ENCODE measurements at regions not wholly inside any gene's neighbourhood (a gene's known extent, or its start where the extent isn't known, plus 50 kb on each side); places are given as distances from the start of the nearest gene placed in this dataset.

DNA sequence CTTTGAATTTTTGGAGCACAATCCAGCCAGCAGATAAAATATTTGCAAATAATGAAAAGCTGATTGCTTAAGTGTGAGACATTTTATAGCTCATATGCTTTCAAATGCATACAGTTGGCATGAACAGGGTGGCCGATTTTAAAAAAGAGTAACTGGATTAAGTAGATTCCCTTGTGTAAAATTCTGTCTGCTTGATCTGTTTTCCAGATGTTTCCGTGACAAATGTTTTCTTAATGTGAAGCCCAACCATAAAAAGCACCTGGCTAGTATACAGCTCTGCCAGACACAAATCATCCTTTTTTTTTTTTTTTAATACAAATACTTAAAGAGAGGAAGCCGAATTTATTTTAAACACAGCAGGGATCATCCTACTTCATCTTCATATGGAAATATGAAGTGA, 440.7 kb downstream of the CCER1 start:
- peaks cover 22% of the 10 kb centered on the region for H3K4me1 ChIP-seq
- H3K36me3 ChIP-seq = no peaks in the 10 kb centered on the region
- no peak overlapping the region for H3K27ac ChIP-seq (replicated peaks)
- TF ChIP-seq, protein P1, sequence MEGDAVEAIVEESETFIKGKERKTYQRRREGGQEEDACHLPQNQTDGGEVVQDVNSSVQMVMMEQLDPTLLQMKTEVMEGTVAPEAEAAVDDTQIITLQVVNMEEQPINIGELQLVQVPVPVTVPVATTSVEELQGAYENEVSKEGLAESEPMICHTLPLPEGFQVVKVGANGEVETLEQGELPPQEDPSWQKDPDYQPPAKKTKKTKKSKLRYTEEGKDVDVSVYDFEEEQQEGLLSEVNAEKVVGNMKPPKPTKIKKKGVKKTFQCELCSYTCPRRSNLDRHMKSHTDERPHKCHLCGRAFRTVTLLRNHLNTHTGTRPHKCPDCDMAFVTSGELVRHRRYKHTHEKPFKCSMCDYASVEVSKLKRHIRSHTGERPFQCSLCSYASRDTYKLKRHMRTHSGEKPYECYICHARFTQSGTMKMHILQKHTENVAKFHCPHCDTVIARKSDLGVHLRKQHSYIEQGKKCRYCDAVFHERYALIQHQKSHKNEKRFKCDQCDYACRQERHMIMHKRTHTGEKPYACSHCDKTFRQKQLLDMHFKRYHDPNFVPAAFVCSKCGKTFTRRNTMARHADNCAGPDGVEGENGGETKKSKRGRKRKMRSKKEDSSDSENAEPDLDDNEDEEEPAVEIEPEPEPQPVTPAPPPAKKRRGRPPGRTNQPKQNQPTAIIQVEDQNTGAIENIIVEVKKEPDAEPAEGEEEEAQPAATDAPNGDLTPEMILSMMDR (IDR thresholded peaks at IDR 0.05; ENCODE audit: borderline replicate concordance) = no peak
- no peaks in the 10 kb centered on the region for H3K9me3 ChIP-seq (replicated peaks)
- DNase-seq = no peak
- intact Hi-C loops (cut with micrococcal nuclease) = no loop called here
- no peak overlapping the region for H3K4me3 ChIP-seq
- H3K27me3 ChIP-seq (ENCODE audit: low read depth) = no peaks in the 10 kb centered on the region

- Histone ChIP-seq H3K9me3 (replicated peaks) (no peaks in the 10 kb centered on the region), H3K27ac (replicated peaks) (no peak overlapping the region), H3K27me3 (ENCODE audit: low read depth) (no peaks in the 10 kb centered on the region), H3K4me1 (peaks cover 16% of the 10 kb centered on the region), H3K4me3 (no peak overlapping the region), H3K36me3 (no peaks in the 10 kb centered on the region)
- TF ChIP-seq, protein P1 (IDR thresholded peaks at IDR 0.05; ENCODE audit: borderline replicate concordance) = no peak
- no peak for DNase-seq
- intact Hi-C loops (cut with micrococcal nuclease) = no loop called here
Observed at GRCh38 chr12:90512518-90512917, 442.5 kb downstream of the CCER1 start.

DNA sequence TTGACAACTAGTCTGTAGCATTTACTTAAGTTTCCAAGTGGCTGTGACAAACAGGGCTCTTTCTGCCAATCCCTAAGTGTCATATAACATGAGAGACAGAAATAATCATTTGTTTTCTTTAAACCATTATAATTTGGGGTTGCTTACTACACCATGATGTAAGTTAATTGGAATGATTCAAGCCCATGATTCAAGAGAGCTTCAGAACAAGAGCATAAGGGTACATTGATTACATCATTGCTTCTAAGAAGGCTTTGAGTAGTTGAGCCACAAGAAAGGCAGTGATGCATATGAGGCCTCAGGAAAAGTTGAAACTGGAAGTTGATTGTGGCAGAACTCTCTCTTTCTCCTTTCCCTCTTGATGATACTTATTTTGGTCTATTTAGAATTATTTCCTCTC, 444.0 kb downstream of the CCER1 start:
- TF ChIP-seq, protein P1 (IDR thresholded peaks at IDR 0.05; ENCODE audit: borderline replicate concordance) = no peak
- intact Hi-C loops (cut with micrococcal nuclease) = no loop called here
- Histone ChIP-seq H3K36me3 (no peaks in the 10 kb centered on the region), H3K4me1 (peaks cover 16% of the 10 kb centered on the region), H3K4me3 (no peak overlapping the region), H3K9me3 (replicated peaks) (no peaks in the 10 kb centered on the region), H3K27ac (replicated peaks) (no peak overlapping the region), H3K27me3 (ENCODE audit: low read depth) (no peaks in the 10 kb centered on the region)
- DNase-seq = no peak

DNA sequence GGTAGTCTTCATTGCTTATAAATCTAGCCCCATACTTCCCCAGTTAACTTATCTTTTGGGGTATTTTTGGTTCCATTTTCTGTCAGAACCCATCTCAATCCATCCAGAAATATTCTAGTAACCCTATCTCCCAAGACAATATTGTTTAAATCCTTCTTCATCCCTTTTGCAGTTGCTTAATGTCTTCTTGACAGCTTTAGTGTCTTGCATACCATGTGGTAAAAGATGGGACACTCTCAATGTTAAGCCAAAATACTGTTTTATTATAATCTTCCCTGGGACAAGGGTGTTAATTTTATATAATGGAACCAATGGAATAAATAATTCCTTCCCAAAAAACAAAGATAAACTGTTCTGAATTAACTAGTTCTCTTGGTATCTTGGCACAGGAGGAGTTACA, 450.2 kb downstream of the CCER1 start:
- no peak for DNase-seq
- Histone ChIP-seq H3K27ac (replicated peaks) (no peak overlapping the region), H3K36me3 (no peaks in the 10 kb centered on the region), H3K4me1 (no peaks in the 10 kb centered on the region), H3K4me3 (no peak overlapping the region), H3K27me3 (ENCODE audit: low read depth) (no peaks in the 10 kb centered on the region), H3K9me3 (replicated peaks) (no peaks in the 10 kb centered on the region)
- intact Hi-C loops (cut with micrococcal nuclease) = no loop called here
- TF ChIP-seq, protein P1 (IDR thresholded peaks at IDR 0.05; ENCODE audit: borderline replicate concordance) = no peak

DNA sequence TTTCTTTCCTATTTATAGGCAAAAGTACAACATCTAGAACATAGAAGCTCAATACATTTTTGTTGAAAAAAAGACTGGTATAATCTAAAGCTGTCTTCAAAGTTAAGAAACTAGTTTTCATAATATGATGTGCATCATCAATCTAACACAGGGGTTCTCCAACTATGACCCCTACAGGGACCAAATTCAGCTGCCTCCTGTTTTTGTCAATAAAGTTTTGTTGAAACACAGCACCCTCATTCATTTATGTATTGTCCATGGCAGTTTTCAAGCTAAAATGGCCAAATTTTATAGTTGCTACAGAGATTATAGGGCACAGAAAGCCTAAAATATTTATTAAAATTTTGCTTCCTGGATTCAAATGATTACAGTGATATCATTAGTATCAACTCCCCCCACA, 452.9 kb downstream of the CCER1 start:
- intact Hi-C loops (cut with micrococcal nuclease) = no loop called here
- H3K9me3 ChIP-seq (replicated peaks) = no peaks in the 10 kb centered on the region
- TF ChIP-seq, protein P1 (IDR thresholded peaks at IDR 0.05; ENCODE audit: borderline replicate concordance) = no peak

GRCh38 chr12:90501412-90501811, 453.6 kb downstream of the CCER1 start:
- Histone ChIP-seq H3K4me1 (no peaks in the 10 kb centered on the region), H3K36me3 (no peaks in the 10 kb centered on the region), H3K4me3 (no peak overlapping the region), H3K9me3 (replicated peaks) (no peaks in the 10 kb centered on the region), H3K27me3 (ENCODE audit: low read depth) (no peaks in the 10 kb centered on the region), H3K27ac (replicated peaks) (no peak overlapping the region)
- intact Hi-C loops (cut with micrococcal nuclease) = no loop called here
- no peak for DNase-seq
- TF ChIP-seq, protein P1 (IDR thresholded peaks at IDR 0.05; ENCODE audit: borderline replicate concordance) = no peak

More for the DNA sequence above, 452.9 kb downstream of the CCER1 start:
- Histone ChIP-seq H3K27me3 (ENCODE audit: low read depth) (no peaks in the 10 kb centered on the region), H3K27ac (replicated peaks) (no peak overlapping the region), H3K4me3 (no peak overlapping the region), H3K4me1 (no peaks in the 10 kb centered on the region), H3K36me3 (no peaks in the 10 kb centered on the region)
- DNase-seq = no peak

All from left ventricle myocardium inferior (tissue), 1 donor.